ENCODE measurements at regions not wholly inside any gene's neighbourhood (a gene's known extent, or its start where the extent isn't known, plus 50 kb on each side); places are given as distances from the start of the nearest gene placed in this dataset.

GRCh38 chr5:164206196-164206595, 700.8 kb downstream of the MAT2B start:
- DNase-seq (ENCODE audit: low read depth): no peak
- H3K36me3 ChIP-seq (ENCODE audit: control insufficient read depth, insufficient read depth, low read length): no peaks in the 10 kb centered on the region
- no peak for TF ChIP-seq CTCF (IDR thresholded peaks at IDR 0.05; ENCODE audit: insufficient read depth, low read length, poor library complexity, severe bottlenecking)
- H3K27me3 ChIP-seq (ENCODE audit: control insufficient read depth, insufficient read depth, low read length): no peaks in the 10 kb centered on the region
- no peak overlapping the region for H3K4me3 ChIP-seq (ENCODE audit: low read depth, low read length)

GRCh38 chr5:164207646-164208045, 702.2 kb downstream of the MAT2B start:
- H3K36me3 ChIP-seq (ENCODE audit: control insufficient read depth, insufficient read depth, low read length): no peaks in the 10 kb centered on the region
- DNase-seq (ENCODE audit: low read depth): no peak
- no peak overlapping the region for H3K4me3 ChIP-seq (ENCODE audit: low read depth, low read length)
- no peaks in the 10 kb centered on the region for H3K27me3 ChIP-seq (ENCODE audit: control insufficient read depth, insufficient read depth, low read length)
- no peak for TF ChIP-seq CTCF (IDR thresholded peaks at IDR 0.05; ENCODE audit: insufficient read depth, low read length, poor library complexity, severe bottlenecking)

- Histone ChIP-seq H3K36me3 (ENCODE audit: control insufficient read depth, insufficient read depth, low read length) (no peaks in the 10 kb centered on the region), H3K27me3 (ENCODE audit: control insufficient read depth, insufficient read depth, low read length) (no peaks in the 10 kb centered on the region), H3K4me3 (ENCODE audit: low read depth, low read length) (no peak overlapping the region)
- no peak for TF ChIP-seq CTCF (IDR thresholded peaks at IDR 0.05; ENCODE audit: insufficient read depth, low read length, poor library complexity, severe bottlenecking)
- DNase-seq (ENCODE audit: low read depth): no peak
Observed at GRCh38 chr5:164210491-164210890, 705.1 kb downstream of the MAT2B start.

GRCh38 chr5:164214698-164215097, 709.3 kb downstream of the MAT2B start:
- Histone ChIP-seq H3K27me3 (ENCODE audit: control insufficient read depth, insufficient read depth, low read length) (no peaks in the 10 kb centered on the region), H3K4me3 (ENCODE audit: low read depth, low read length) (no peak overlapping the region), H3K36me3 (ENCODE audit: control insufficient read depth, insufficient read depth, low read length) (no peaks in the 10 kb centered on the region)
- DNase-seq (ENCODE audit: low read depth): no peak
- no peak for TF ChIP-seq CTCF (IDR thresholded peaks at IDR 0.05; ENCODE audit: insufficient read depth, low read length, poor library complexity, severe bottlenecking)

GRCh38 chr5:164217464-164217863, 712.0 kb downstream of the MAT2B start:
- TF ChIP-seq CTCF (IDR thresholded peaks at IDR 0.05; ENCODE audit: insufficient read depth, low read length, poor library complexity, severe bottlenecking): no peak
- no peak overlapping the region for H3K4me3 ChIP-seq (ENCODE audit: low read depth, low read length)
- no peaks in the 10 kb centered on the region for H3K36me3 ChIP-seq (ENCODE audit: control insufficient read depth, insufficient read depth, low read length)
- no peak for DNase-seq (ENCODE audit: low read depth)
- H3K27me3 ChIP-seq (ENCODE audit: control insufficient read depth, insufficient read depth, low read length): no peaks in the 10 kb centered on the region

- DNase-seq (ENCODE audit: low read depth): no peak
- Histone ChIP-seq H3K4me3 (ENCODE audit: low read depth, low read length) (no peak overlapping the region), H3K36me3 (ENCODE audit: control insufficient read depth, insufficient read depth, low read length) (no peaks in the 10 kb centered on the region), H3K27me3 (ENCODE audit: control insufficient read depth, insufficient read depth, low read length) (no peaks in the 10 kb centered on the region)
- no peak for TF ChIP-seq CTCF (IDR thresholded peaks at IDR 0.05; ENCODE audit: insufficient read depth, low read length, poor library complexity, severe bottlenecking)
Observed at GRCh38 chr5:164220522-164220921, 715.1 kb downstream of the MAT2B start.

All from kidney epithelial cell (primary cell).